IMR-90 (cell line): ENCODE measurements at regions not wholly inside any gene's neighbourhood (a gene's known extent, or its start where the extent isn't known, plus 50 kb on each side); places are given as distances from the start of the nearest gene placed in this dataset.

Experiments used
- ATAC-seq: fragments of 200-7000 bp; cut with Tn5 transposase; 2 replicates; pipeline ENCODE4 v1.9.1; 2020; ENCODE audit warnings: low read depth, mild to moderate bottlenecking, moderate library complexity
- BruUV-seq: library from RNA; stranded (reverse); fragments of 400-500 nt; replicated peaks from 2 replicates; lab custom pipeline; 2021; lab: Mats Ljungman, UMichigan
- CTCF ChIA-PET: fragments of 300-600 bp; formaldehyde crosslinking; extraction: SDS; loops from one replicate; lab custom pipeline; 2021; ENCODE audit warnings: antibody characterized with exemption; lab: Yijun Ruan, JAX
- POLR2A ChIA-PET: fragments of 300-600 bp; sonication (Branson Sonifier 250); formaldehyde crosslinking; loops from one replicate; lab custom pipeline; 2022; ENCODE audit warnings: antibody characterized with exemption; ENCODE audit not compliant: unreplicated experiment; lab: Charles Lee
- DNase-seq: peaks from one replicate; pipeline ENCODE4 v3.0.0; 2013
- H2AFZ ChIP-seq: replicated peaks from 2 replicates; pipeline ENCODE3; 2013; ENCODE audit warnings: low read length, mild to moderate bottlenecking; ENCODE audit not compliant: poor library complexity
- H2AK5ac ChIP-seq: 2 replicates; pipeline ENCODE4 v1.6.1; 2013; ENCODE audit warnings: low read depth, low read length, inconsistent platforms
- H2AK9ac ChIP-seq: replicated peaks from 2 replicates; pipeline ENCODE3; 2013; ENCODE audit warnings: mild to moderate bottlenecking, low read depth, low read length, moderate library complexity; ENCODE audit not compliant: poor library complexity
- H2BK120ac ChIP-seq: 2 replicates; pipeline ENCODE4 v1.6.1; 2013; ENCODE audit warnings: low read depth, low read length, inconsistent platforms
- H2BK15ac ChIP-seq: 3 replicates; pipeline ENCODE4 v1.6.1; 2013; ENCODE audit warnings: low read depth, low read length, inconsistent platforms
- H2BK20ac ChIP-seq: 2 replicates; pipeline ENCODE4 v1.6.1; 2013; ENCODE audit warnings: low read depth, mild to moderate bottlenecking, inconsistent platforms, low read length, moderate library complexity
- H2BK5ac ChIP-seq: 2 replicates; pipeline ENCODE4 v1.6.1; 2013; ENCODE audit warnings: mild to moderate bottlenecking, low read depth, low read length, inconsistent platforms; ENCODE audit not compliant: poor library complexity, severe bottlenecking
- H3K14ac ChIP-seq: replicated peaks from 2 replicates; pipeline ENCODE4 v1.6.1; 2013; ENCODE audit warnings: low read depth, low read length, inconsistent platforms
- H3K18ac ChIP-seq: 2 replicates; pipeline ENCODE4 v1.6.1; 2013; ENCODE audit warnings: low read depth, low read length, control low read depth
- H3K23ac ChIP-seq: 2 replicates; pipeline ENCODE4 v1.6.1; 2013; ENCODE audit warnings: low read depth, low read length, inconsistent platforms
- H3K27ac ChIP-seq: 2 replicates; pipeline ENCODE4 v1.5.1; 2013; ENCODE audit warnings: mild to moderate bottlenecking, control low read depth, low read length; ENCODE audit not compliant: insufficient read depth
- H3K27me3 ChIP-seq: 2 replicates; pipeline ENCODE4 v1.6.1; 2013; ENCODE audit warnings: low read length; ENCODE audit not compliant: control insufficient read depth, insufficient read depth
- H3K36me3 ChIP-seq: 2 replicates; pipeline ENCODE4 v1.6.1; 2013; ENCODE audit warnings: low read length, mixed read lengths; ENCODE audit not compliant: control insufficient read depth, insufficient read depth
- H3K4ac ChIP-seq: 2 replicates; pipeline ENCODE4 v1.6.1; 2013; ENCODE audit warnings: low read depth, low read length, inconsistent platforms
- H3K4me1 ChIP-seq: 2 replicates; pipeline ENCODE4 v1.6.1; 2013; ENCODE audit warnings: low read length, mixed read lengths; ENCODE audit not compliant: control insufficient read depth, insufficient read depth
- H3K4me2 ChIP-seq: 2 replicates; pipeline ENCODE4 v1.6.1; 2013; ENCODE audit warnings: low read depth, mild to moderate bottlenecking, control low read depth, low read length, moderate library complexity
- H3K4me3 ChIP-seq: 2 replicates; pipeline ENCODE4 v1.5.1; 2013; ENCODE audit warnings: low read depth, mild to moderate bottlenecking, control low read depth, low read length, moderate library complexity; ENCODE audit not compliant: insufficient read depth
- H3K56ac ChIP-seq: 2 replicates; pipeline ENCODE4 v1.6.1; 2013; ENCODE audit warnings: low read length, inconsistent platforms; ENCODE audit not compliant: insufficient read depth; ENCODE audit errors: extremely low read depth
- H3K79me1 ChIP-seq, 2 experiments: 2 replicates each; pipeline ENCODE4 v1.6.1; 2013; ENCODE audit warnings: low read length in 2 of 2, inconsistent platforms in 1 of 2, low read depth in 1 of 2
- H3K9ac ChIP-seq: 2 replicates; pipeline ENCODE4 v1.6.1; 2013; ENCODE audit warnings: low read depth, low read length, control low read depth
- H3K9me1 ChIP-seq: 2 replicates; pipeline ENCODE4 v1.6.1; 2013; ENCODE audit warnings: low read length, inconsistent platforms; ENCODE audit not compliant: insufficient read depth
- H3K9me3 ChIP-seq: 2 replicates; pipeline ENCODE4 v1.6.1; 2013; ENCODE audit warnings: low read length; ENCODE audit not compliant: control insufficient read depth, insufficient read depth
- H4K20me1 ChIP-seq: 2 replicates; pipeline ENCODE4 v1.6.1; 2013; ENCODE audit warnings: low read length, inconsistent platforms; ENCODE audit not compliant: insufficient read depth
- H4K5ac ChIP-seq: 2 replicates; pipeline ENCODE4 v1.6.1; 2013; ENCODE audit warnings: mild to moderate bottlenecking, low read depth, low read length, control low read depth
- H4K8ac ChIP-seq, 2 experiments: 2 replicates each; pipeline ENCODE4 v1.6.1; 2013; ENCODE audit warnings: low read depth in 2 of 2, low read length in 2 of 2, control low read depth in 1 of 2, inconsistent platforms in 1 of 2
- H4K91ac ChIP-seq: 2 replicates; pipeline ENCODE4 v1.6.1; 2013; ENCODE audit warnings: low read depth, low read length, inconsistent platforms; ENCODE audit not compliant: insufficient read depth
- FOS ChIP-seq: fragments of 150-350 bp; IDR thresholded peaks from 2 replicates; pipeline ENCODE4 v1.6.1; 2016; ENCODE audit warnings: low read depth, low read length
- MAFK ChIP-seq: IDR thresholded peaks from 2 replicates; pipeline ENCODE4 v1.6.1; 2012; ENCODE audit warnings: low read depth, low read length, improper control_type of control experiment
- RCOR1 ChIP-seq: IDR thresholded peaks from 2 replicates; pipeline ENCODE4 v1.6.1; 2012; ENCODE audit warnings: mild to moderate bottlenecking, low read length, improper control_type of control experiment; ENCODE audit not compliant: insufficient replicate concordance
- USF2 ChIP-seq: fragments of 150-350 bp; IDR thresholded peaks from 2 replicates; pipeline ENCODE4 v1.6.1; 2017; ENCODE audit warnings: mild to moderate bottlenecking, antibody characterized with exemption, low read length, low read depth
- WGBS, 2 experiments: methylation state at CpG; one replicate each; pipeline versions ENCODE4 v1.1.5 to v1.1.7; 2013; ENCODE audit warnings: missing lambda C conversion rate in 2 of 2; ENCODE audit not compliant: insufficient read length in 1 of 2; ENCODE audit errors: extremely low coverage in 2 of 2; 5-methylcytosine and 5-hydroxymethylcytosine counted together
- dilution Hi-C: fragments of 300-500 bp; cut with HindIII; formaldehyde crosslinking; loops from one replicate; pipeline ENCODE4 v1.14.3; 2018; ENCODE audit warnings: low sequenced_read_pairs; ENCODE audit not compliant: unreplicated experiment
- in situ Hi-C: fragments of 300-500 bp; cut with MboI; formaldehyde crosslinking; loops from 3 replicates; pipeline ENCODE4 v1.14.3; 2019; ENCODE audit warnings: low sequenced_read_pairs, inconsistent platforms, mixed read lengths
- intact Hi-C: fragments of 100-400 bp; cut with micrococcal nuclease; formaldehyde crosslinking; loops from 2 replicates; pipeline ENCODE4 v1.10.0; 2022

- BruUV-seq: no TSS peak
- Histone ChIP-seq H4K91ac (no peak overlapping the region), H4K8ac (no peak overlapping the region), H2BK120ac (no peak overlapping the region), H3K56ac (no peak overlapping the region), H3K27ac (no peak overlapping the region), H3K9me1 (peaks cover 3% of the 10 kb centered on the region; the same call in 1 of the 2 replicates), H2BK20ac (no peak overlapping the region), H2AK9ac (no peak overlapping the region), H3K27me3 (no peaks in the 10 kb centered on the region), H3K9me3 (no peaks in the 10 kb centered on the region), H2AK5ac (no peak overlapping the region), H3K36me3 (peaks cover 4% of the 10 kb centered on the region; the same call in 1 of the 2 replicates), H3K14ac (no peak overlapping the region), H2BK15ac (no peak overlapping the region), H3K18ac (no peak overlapping the region), H2BK5ac (no peak overlapping the region), H3K79me1 (no peaks in the 10 kb centered on the region), H2AFZ (no peak overlapping the region), H3K4ac (no peak overlapping the region), H4K5ac (no peak overlapping the region), H3K4me3 (no peak overlapping the region), H3K4me2 (no peak overlapping the region), H3K9ac (no peak overlapping the region), H3K23ac (no peak overlapping the region), H4K20me1 (no peaks in the 10 kb centered on the region), H3K4me1 (peaks cover 2% of the 10 kb centered on the region; the same call in 1 of the 2 replicates)
- ATAC-seq (no peak), DNase-seq (no peak)
- WGBS, 2 experiments: 100% methylated on average over 1 of the region's 2 CpGs; no CpG with 5 or more reads in 1 of the 2 experiments
- TF ChIP-seq USF2: no peak
- TF ChIP-seq FOS: no peak
- no peak for TF ChIP-seq RCOR1
- TF ChIP-seq MAFK: peak; percentile 12; the same call in 1 of the 2 replicates
- intact Hi-C loops (no loop called here), dilution Hi-C loops (no loop called here), in situ Hi-C loops (no loop called here)
- POLR2A ChIA-PET: no interaction called here
- CTCF ChIA-PET: no interaction called here
Observed at GRCh38 chr6:144778056-144778455, 492.9 kb downstream of the UTRN start.
